Epithelial cell of esophagus (primary cell): ENCODE measurements at regions not wholly inside any gene's neighbourhood (a gene's known extent, or its start where the extent isn't known, plus 50 kb on each side); places are given as distances from the start of the nearest gene placed in this dataset.

Source experiments
- DNase-seq: peaks from one replicate; pipeline ENCODE4 v3.0.0; 2010; ENCODE audit warnings: low read depth
- H3K4me3 ChIP-seq: 2 replicates; pipeline ENCODE4 v1.5.1; 2011; ENCODE audit warnings: mild to moderate bottlenecking, low read length, control low read depth
- TF ChIP-seq, protein P1 (sequence below): IDR thresholded peaks from 2 replicates; pipeline ENCODE4 v1.5.1; 2011; ENCODE audit warnings: low read depth, mild to moderate bottlenecking, low read length, control low read depth, inconsistent platforms; ENCODE audit not compliant: insufficient read depth; ENCODE audit errors: missing control alignments

DNA sequence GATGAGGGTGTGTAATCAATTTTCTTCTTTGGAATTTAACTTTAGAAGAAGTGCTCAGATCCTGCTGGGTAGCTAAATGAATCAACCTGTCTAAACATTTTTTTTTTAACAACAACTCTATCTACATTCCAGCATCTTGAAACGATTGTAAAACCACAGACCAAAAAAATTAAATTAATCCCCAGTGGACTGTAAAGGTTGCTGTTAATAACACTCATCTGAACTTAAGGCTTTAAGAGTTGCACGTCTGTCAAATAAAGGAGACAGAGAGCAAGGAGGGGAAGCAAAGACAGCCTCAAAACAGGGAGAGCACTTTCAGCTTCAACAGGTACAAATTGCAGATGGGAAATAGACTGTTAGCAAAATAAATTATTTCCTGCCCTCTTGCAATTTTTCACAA, 548.5 kb downstream of the DTWD2 start:
- TF ChIP-seq, protein P1, sequence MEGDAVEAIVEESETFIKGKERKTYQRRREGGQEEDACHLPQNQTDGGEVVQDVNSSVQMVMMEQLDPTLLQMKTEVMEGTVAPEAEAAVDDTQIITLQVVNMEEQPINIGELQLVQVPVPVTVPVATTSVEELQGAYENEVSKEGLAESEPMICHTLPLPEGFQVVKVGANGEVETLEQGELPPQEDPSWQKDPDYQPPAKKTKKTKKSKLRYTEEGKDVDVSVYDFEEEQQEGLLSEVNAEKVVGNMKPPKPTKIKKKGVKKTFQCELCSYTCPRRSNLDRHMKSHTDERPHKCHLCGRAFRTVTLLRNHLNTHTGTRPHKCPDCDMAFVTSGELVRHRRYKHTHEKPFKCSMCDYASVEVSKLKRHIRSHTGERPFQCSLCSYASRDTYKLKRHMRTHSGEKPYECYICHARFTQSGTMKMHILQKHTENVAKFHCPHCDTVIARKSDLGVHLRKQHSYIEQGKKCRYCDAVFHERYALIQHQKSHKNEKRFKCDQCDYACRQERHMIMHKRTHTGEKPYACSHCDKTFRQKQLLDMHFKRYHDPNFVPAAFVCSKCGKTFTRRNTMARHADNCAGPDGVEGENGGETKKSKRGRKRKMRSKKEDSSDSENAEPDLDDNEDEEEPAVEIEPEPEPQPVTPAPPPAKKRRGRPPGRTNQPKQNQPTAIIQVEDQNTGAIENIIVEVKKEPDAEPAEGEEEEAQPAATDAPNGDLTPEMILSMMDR: no peak
- DNase-seq: no peak
- H3K4me3 ChIP-seq: no peak overlapping the region

DNA sequence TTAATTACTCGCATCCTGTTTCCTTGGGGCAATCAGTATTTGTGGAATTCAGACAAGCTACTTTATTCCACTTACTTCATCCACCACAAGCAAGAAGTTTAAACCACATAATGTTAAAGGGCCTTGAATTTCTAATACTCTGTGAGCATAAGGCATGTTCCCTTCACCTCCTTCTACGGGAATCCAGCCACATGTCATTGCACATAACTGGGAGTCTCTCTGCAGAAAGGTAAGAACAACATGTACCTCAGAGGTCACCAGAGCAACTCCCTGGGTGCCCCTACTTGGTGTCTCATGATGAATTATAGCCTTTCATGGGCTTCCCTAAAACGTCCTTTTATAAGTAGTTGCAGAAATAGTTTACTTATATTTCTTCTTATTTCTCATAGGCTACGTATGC, 553.2 kb downstream of the DTWD2 start:
- no peak overlapping the region for H3K4me3 ChIP-seq
- DNase-seq: no peak
- TF ChIP-seq, protein P1: no peak

DNA sequence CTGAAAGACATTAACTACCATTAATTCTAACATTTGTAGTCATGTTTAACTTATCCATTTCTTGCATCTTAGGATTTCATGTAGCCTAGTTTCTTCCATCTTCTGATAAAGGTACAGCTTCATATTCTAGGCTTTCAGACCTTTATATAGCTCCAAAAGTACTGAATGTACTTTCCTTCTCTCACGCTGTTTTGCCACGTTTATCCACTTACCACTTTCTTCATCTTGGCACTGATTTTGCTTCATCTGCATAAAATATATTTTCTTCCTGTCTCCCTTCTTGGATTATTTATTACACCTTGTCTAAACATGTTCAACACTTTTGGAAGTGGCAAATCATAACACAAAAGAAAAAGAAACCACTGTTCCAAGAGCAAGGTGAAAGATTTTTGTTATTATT, 553.8 kb downstream of the DTWD2 start:
- TF ChIP-seq, protein P1: no peak
- no peak for DNase-seq
- H3K4me3 ChIP-seq: no peak overlapping the region

DNA sequence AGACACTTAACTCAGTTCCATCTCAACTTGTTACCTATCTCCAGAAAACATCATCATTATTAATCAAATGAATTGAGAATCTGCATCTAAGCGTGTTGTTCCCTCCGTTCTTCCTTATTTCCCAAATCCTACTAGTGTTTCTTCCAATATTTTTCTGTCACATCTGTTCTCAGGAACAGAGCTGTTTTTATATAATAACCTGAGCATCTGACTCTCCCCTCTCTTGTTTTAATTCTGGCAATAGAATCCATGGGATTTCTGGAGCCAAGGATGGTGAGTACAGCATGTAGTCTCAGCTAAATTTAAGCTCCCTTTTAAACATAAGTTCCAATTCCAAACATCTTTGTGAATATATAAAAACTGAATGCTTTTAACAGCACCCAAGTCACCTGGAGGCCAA, 558.3 kb downstream of the DTWD2 start:
- TF ChIP-seq, protein P1: no peak
- DNase-seq: no peak
- no peak overlapping the region for H3K4me3 ChIP-seq

DNA sequence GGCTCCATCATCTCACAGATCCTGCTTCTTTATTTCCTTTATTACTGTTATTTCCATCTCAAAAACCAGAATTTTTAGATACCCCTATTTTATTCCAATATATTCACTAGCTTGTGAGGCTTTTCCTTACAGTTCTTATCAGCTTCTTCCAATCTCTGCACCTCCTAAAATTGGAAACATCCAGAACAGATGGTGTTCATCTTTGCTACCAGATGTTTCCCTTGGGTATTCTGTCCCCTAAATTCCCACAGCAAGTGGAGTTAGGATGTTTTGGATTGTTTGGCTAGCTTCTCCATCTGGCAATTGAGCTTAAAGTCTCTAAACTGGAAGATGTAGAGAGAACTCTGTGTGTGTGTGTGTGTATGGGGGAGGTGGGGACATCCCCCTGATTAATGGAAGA, 580.4 kb downstream of the DTWD2 start:
- DNase-seq: no peak
- TF ChIP-seq, protein P1: no peak
- H3K4me3 ChIP-seq: no peak overlapping the region

DNA sequence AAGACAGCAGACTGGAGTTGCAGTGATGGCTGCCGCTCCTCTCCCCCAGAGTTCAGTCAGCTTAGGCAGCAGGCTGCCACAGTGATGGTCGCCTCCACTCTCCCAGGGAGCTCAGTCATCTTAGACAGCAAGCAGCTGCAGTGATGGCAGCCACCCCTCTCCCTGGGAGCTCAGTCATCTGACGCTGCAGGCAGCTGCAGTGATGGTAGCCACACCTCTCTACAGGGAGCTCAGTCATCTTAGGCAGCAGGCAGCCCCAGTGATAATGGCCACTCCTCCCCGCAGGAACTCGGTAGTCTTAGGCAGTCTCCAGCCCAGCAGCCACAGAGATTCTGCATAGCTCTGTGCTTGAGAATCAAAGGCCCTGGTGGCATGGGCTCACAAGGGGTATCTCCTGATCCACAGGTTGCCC, 582.7 kb downstream of the DTWD2 start:
- TF ChIP-seq, protein P1: no peak
- H3K4me3 ChIP-seq: no peak overlapping the region
- no peak for DNase-seq

DNA sequence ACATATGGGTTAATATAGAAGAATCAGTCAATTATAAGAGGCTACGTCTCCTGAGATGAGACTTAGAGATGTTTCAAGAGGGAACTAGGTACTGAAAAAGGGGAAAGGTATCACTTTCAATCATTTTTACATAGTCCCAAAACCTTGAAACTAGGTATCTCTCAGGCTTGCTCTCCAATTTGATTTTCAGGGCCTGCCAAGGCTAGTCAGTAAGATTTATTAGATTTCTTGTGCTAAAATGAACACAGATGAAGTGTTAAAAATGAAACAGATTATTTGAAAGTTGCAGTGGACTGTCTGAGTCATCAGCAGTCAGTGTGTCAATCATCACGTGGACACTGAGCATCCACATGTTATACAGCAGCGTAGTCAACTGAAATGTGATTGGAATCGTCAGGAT, 591.1 kb downstream of the DTWD2 start:
- DNase-seq: peak; percentile 3
- TF ChIP-seq, protein P1: no peak
- H3K4me3 ChIP-seq: no peak overlapping the region
